ENCODE measurements at regions not wholly inside any gene's neighbourhood (a gene's known extent, or its start where the extent isn't known, plus 50 kb on each side); places are given as distances from the start of the nearest gene placed in this dataset.

GRCh38 chr10:84826704-84827103, 498.3 kb downstream of the CCSER2 start:
- Histone ChIP-seq H3K9ac (no peak overlapping the region), H3K27me3 (ENCODE audit: insufficient read depth, low read depth) (no peaks in the 10 kb centered on the region), H2AFZ (ENCODE audit: low read depth) (no peak overlapping the region), H3K36me3 (ENCODE audit: insufficient read depth) (no peaks in the 10 kb centered on the region), H3K4me1 (ENCODE audit: low read depth, poor library complexity, severe bottlenecking) (no peaks in the 10 kb centered on the region), H3K4me3 (IDR thresholded peaks at IDR 0.05; ENCODE audit: insufficient read depth, low read depth, low read length) (no peak overlapping the region), H3K27ac (no peak overlapping the region), H4K20me1 (ENCODE audit: insufficient read depth) (no peaks in the 10 kb centered on the region), H3K4me2 (no peak overlapping the region), H3K79me2 (ENCODE audit: insufficient read depth, low read depth) (no peaks in the 10 kb centered on the region)
- TF ChIP-seq CTCF (conservative IDR thresholded peaks at IDR 0.05; ENCODE audit: low read depth, low read length): no peak

- no peak for TF ChIP-seq CTCF (conservative IDR thresholded peaks at IDR 0.05; ENCODE audit: low read depth, low read length)
- Histone ChIP-seq H4K20me1 (ENCODE audit: insufficient read depth) (no peaks in the 10 kb centered on the region), H3K27ac (no peak overlapping the region), H3K4me1 (ENCODE audit: low read depth, poor library complexity, severe bottlenecking) (no peaks in the 10 kb centered on the region), H3K4me3 (IDR thresholded peaks at IDR 0.05; ENCODE audit: insufficient read depth, low read depth, low read length) (no peak overlapping the region), H3K27me3 (ENCODE audit: insufficient read depth, low read depth) (no peaks in the 10 kb centered on the region), H3K36me3 (ENCODE audit: insufficient read depth) (no peaks in the 10 kb centered on the region), H2AFZ (ENCODE audit: low read depth) (no peak overlapping the region), H3K4me2 (no peak overlapping the region), H3K79me2 (ENCODE audit: insufficient read depth, low read depth) (no peaks in the 10 kb centered on the region), H3K9ac (no peak overlapping the region)
These were observed 500.7 kb downstream of the CCSER2 start for GRCh38 chr10:84829131-84829530.

DNA sequence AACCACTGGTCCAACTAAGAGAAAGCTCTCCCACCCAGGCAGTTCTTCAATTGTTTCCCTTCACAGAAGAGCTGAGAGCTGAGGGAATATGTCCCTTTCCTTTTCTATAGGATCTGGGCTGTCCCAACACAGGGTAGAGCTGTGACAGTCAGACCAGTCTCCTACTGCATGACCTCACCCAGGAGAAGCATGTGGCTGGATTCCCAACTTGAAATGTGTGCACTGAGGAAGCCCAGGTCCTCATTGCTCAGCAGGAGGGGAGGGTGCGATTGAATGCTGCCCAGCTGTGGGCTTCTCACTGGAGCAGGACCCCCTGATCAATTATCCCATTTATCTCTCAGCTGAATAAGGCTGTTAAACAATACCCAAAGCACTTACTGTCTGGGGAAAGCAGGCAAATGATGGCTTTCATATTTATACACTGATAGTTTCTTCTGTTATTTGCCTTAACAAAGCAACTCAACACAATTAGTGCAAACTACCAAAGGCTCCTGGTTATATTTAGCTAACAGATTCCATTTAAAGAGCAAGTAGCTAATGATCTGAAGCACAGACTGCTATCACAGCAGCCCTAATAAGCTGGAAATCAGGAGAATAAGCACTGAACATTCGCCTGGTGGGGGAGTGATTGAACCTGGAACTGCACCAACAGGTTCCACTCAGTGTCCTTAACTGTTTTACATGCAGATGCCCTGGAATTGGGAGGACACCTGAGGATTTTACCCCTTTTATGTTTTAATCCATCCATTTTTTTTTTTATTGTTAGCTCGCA, 508.8 kb downstream of the CCSER2 start:
- Histone ChIP-seq H3K79me2 (ENCODE audit: insufficient read depth, low read depth) (no peaks in the 10 kb centered on the region), H4K20me1 (ENCODE audit: insufficient read depth) (no peaks in the 10 kb centered on the region), H3K4me1 (ENCODE audit: low read depth, poor library complexity, severe bottlenecking) (peaks cover 16% of the 10 kb centered on the region), H3K27ac (no peak overlapping the region), H3K9ac (no peak overlapping the region), H3K27me3 (ENCODE audit: insufficient read depth, low read depth) (no peaks in the 10 kb centered on the region), H3K36me3 (ENCODE audit: insufficient read depth) (no peaks in the 10 kb centered on the region), H2AFZ (ENCODE audit: low read depth) (no peak overlapping the region), H3K4me3 (IDR thresholded peaks at IDR 0.05; ENCODE audit: insufficient read depth, low read depth, low read length) (no peak overlapping the region), H3K4me2 (no peak overlapping the region)
- TF ChIP-seq CTCF (conservative IDR thresholded peaks at IDR 0.05; ENCODE audit: low read depth, low read length): no peak

GRCh38 chr10:84837877-84838276, 509.5 kb downstream of the CCSER2 start:
- H2AFZ ChIP-seq (ENCODE audit: low read depth): no peak overlapping the region
- H3K27me3 ChIP-seq (ENCODE audit: insufficient read depth, low read depth): no peaks in the 10 kb centered on the region
- no peak for TF ChIP-seq CTCF (conservative IDR thresholded peaks at IDR 0.05; ENCODE audit: low read depth, low read length)
- no peak overlapping the region for H3K27ac ChIP-seq
- peaks cover 16% of the 10 kb centered on the region for H3K4me1 ChIP-seq (ENCODE audit: low read depth, poor library complexity, severe bottlenecking)
- no peak overlapping the region for H3K4me3 ChIP-seq (IDR thresholded peaks at IDR 0.05; ENCODE audit: insufficient read depth, low read depth, low read length)
- H3K36me3 ChIP-seq (ENCODE audit: insufficient read depth): no peaks in the 10 kb centered on the region
- no peak overlapping the region for H3K9ac ChIP-seq
- H4K20me1 ChIP-seq (ENCODE audit: insufficient read depth): no peaks in the 10 kb centered on the region
- no peak overlapping the region for H3K4me2 ChIP-seq
- no peaks in the 10 kb centered on the region for H3K79me2 ChIP-seq (ENCODE audit: insufficient read depth, low read depth)

Data from KMS-11 (cell line).